ENCODE measurements at regions not wholly inside any gene's neighbourhood (a gene's known extent, or its start where the extent isn't known, plus 50 kb on each side); places are given as distances from the start of the nearest gene placed in this dataset.

- Histone ChIP-seq H3K36me3 (ENCODE audit: control insufficient read depth in 1 of 2, insufficient read depth in 2 of 2, low read length in 2 of 2) (no peaks in the 10 kb centered on the region), H3K4me3 (replicated peaks in 1 of 2; ENCODE audit: low read depth in 1 of 2, low read length in 2 of 2) (no peak overlapping the region), H3K4me1 (ENCODE audit: control insufficient read depth in 1 of 2, insufficient read depth in 2 of 2, low read length in 2 of 2) (no peaks in the 10 kb centered on the region), H3K9me3 (ENCODE audit: control insufficient read depth in 1 of 2, insufficient read depth in 1 of 2, low read depth in 1 of 2, low read length in 2 of 2) (no peaks in the 10 kb centered on the region), H3K27ac (ENCODE audit: low read depth, low read length) (no peak overlapping the region), H3K27me3 (ENCODE audit: insufficient read depth, low read length) (no peaks in the 10 kb centered on the region), H3K79me2 (ENCODE audit: insufficient read depth, low read length) (no peaks in the 10 kb centered on the region), H4K20me1 (ENCODE audit: insufficient read depth) (no peaks in the 10 kb centered on the region), H3K4me2 (ENCODE audit: low read length) (no peak overlapping the region), H3K9me2 (ENCODE audit: insufficient read depth) (no peaks in the 10 kb centered on the region), H3K9ac (ENCODE audit: low read length) (no peak overlapping the region), H2AFZ (ENCODE audit: low read depth, low read length, poor library complexity, severe bottlenecking) (no peak overlapping the region)
- no peak for ATAC-seq
- intact Hi-C loops (cut with micrococcal nuclease) = no loop called here
- POLR2A ChIA-PET = no interaction called here
- RAD21 ChIA-PET (ENCODE audit: low non-redundant PET in 1 of 2, low total read pairs in 2 of 2, uncharacterized antibody in 2 of 2, unreplicated experiment in 2 of 2) = no interaction called here
- TF ChIP-seq JUND (IDR thresholded peaks at IDR 0.05) (no peak), EGR1 (IDR thresholded peaks at IDR 0.05; ENCODE audit: low read depth) (no peak), CTCF (IDR thresholded peaks at IDR 0.05 in 2 of 3, conservative IDR thresholded peaks at IDR 0.05 in 1 of 3; ENCODE audit: borderline replicate concordance in 1 of 3, insufficient read depth in 1 of 3, low read depth in 2 of 3, low read length in 2 of 3) (no peak), RAD21 (IDR thresholded peaks at IDR 0.05; ENCODE audit: low read depth) (no peak), FOSL1 (IDR thresholded peaks at IDR 0.05; ENCODE audit: low read depth) (no peak), SIN3A (IDR thresholded peaks at IDR 0.05; ENCODE audit: low read depth) (no peak), ZBTB33 (IDR thresholded peaks at IDR 0.05; ENCODE audit: extremely low read depth, insufficient replicate concordance, low read length) (no peak), CEBPB (IDR thresholded peaks at IDR 0.05; ENCODE audit: low read depth) (no peak), POLR2A (IDR thresholded peaks at IDR 0.05; ENCODE audit: borderline replicate concordance, extremely low read depth, insufficient read depth, insufficient read length) (no peak), ZFX (IDR thresholded peaks at IDR 0.05) (no peak), REST (IDR thresholded peaks at IDR 0.05; ENCODE audit: low read depth) (no peak), YY1 (IDR thresholded peaks at IDR 0.05; ENCODE audit: extremely low read depth, insufficient replicate concordance, low read depth, low read length) (no peak), CBX3 (IDR thresholded peaks at IDR 0.05; ENCODE audit: low read depth) (no peak), EZH2 (IDR thresholded peaks at IDR 0.05) (no peak), POLR2AphosphoS5 (IDR thresholded peaks at IDR 0.05; ENCODE audit: low read depth, low read length) (no peak), SRF (IDR thresholded peaks at IDR 0.05; ENCODE audit: low read depth) (no peak), SP1 (IDR thresholded peaks at IDR 0.05; ENCODE audit: low read depth) (no peak)
- CTCF ChIA-PET = no interaction called here
- no TSS peak for BruUV-seq (replicated peaks)
- DNase-seq (ENCODE audit: low read depth, low spot score) = no peak
Measured at GRCh38 chr12:115149279-115149678, 465.3 kb upstream of the TBX3 start.

Measured in HCT116 (cell line).